GM12892 (cell line): ENCODE measurements at regions not wholly inside any gene's neighbourhood (a gene's known extent, or its start where the extent isn't known, plus 50 kb on each side); places are given as distances from the start of the nearest gene placed in this dataset.

Source experiments
- DNase-seq: peaks from one replicate; pipeline ENCODE4 v3.0.0; 2011; ENCODE audit not compliant: insufficient read length
- FAIRE-seq: peaks from 2 replicates; lab custom pipeline; 2011; peaks lifted over from hg19 to GRCh38; lab: Jason Lieb, UNC
- POLR2A ChIP-seq: IDR thresholded peaks from 2 replicates; pipeline ENCODE4 v1.6.1; 2011; ENCODE audit warnings: low read depth, low read length, control low read depth
- POLR2AphosphoS5 ChIP-seq: IDR thresholded peaks from 2 replicates; pipeline ENCODE4 v1.6.1; 2011; ENCODE audit warnings: low read depth, low read length, control low read depth
- TAF1 ChIP-seq: IDR thresholded peaks from 2 replicates; pipeline ENCODE4 v1.6.1; 2011; ENCODE audit warnings: low read depth, mild to moderate bottlenecking, control low read depth, low read length, borderline replicate concordance

- no peak for FAIRE-seq
- no peak for DNase-seq
- TF ChIP-seq POLR2AphosphoS5 (no peak), TAF1 (no peak), POLR2A (no peak)
These were observed 201.2 kb upstream of the PRICKLE1 start for GRCh38 chr12:42790761-42791151.

DNA sequence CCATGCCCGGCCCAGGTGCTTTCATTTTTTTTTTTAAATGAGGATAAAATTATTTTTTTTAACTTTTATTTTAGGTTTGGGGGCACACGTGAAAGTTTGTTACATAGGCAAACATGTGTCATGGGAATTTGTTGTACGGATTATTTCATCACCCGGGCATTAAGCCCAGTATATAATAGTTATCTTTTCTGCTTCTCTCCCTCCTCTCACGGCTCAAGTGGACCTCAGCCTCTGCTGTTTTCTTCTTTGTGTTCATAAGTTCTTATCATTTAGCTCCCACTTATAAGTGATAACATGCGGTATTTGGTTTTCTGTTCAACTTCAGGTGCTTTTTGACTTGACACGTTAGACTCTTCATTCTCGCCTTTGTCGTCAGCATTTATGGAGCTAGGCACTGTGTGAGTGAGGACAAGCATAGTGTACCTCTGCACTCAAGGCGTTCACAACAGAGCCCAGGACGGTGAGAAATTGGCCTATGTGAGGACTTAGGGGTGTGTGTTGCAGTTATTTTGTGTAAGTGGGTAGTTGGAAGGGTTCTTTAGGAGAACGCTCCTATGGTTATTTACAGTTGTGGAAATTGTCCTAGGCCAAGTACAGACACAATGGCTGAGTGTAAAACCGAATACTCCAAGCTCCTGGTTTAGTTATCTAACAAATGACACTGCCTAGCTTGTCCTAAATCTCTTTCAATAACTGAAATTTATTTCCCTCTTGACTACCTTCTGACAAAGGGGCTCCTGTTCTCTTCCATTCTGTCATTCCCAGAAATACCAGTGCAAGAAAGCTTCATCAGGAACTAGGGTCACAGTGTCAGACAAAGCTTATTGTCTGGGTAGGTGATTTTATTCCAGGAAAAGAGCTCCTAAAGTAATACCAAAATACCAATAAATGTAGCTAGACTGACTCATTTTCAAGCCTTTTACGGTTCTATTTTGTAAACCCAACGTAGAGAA, 200.5 kb upstream of the PRICKLE1 start:
- no peak for TF ChIP-seq TAF1
- no peak for TF ChIP-seq POLR2A
- TF ChIP-seq POLR2AphosphoS5, result no peak
- FAIRE-seq (no peak), DNase-seq (no peak)

GRCh38 chr12:42786400-42787148, 197.0 kb upstream of the PRICKLE1 start:
- TF ChIP-seq POLR2A, result no peak
- DNase-seq (no peak), FAIRE-seq (no peak)

- TF ChIP-seq POLR2A (no peak), POLR2AphosphoS5 (no peak), TAF1 (no peak)
- FAIRE-seq (no peak), DNase-seq (no peak)
These were observed 196.4 kb upstream of the PRICKLE1 start for GRCh38 chr12:42785944-42786343.

DNA sequence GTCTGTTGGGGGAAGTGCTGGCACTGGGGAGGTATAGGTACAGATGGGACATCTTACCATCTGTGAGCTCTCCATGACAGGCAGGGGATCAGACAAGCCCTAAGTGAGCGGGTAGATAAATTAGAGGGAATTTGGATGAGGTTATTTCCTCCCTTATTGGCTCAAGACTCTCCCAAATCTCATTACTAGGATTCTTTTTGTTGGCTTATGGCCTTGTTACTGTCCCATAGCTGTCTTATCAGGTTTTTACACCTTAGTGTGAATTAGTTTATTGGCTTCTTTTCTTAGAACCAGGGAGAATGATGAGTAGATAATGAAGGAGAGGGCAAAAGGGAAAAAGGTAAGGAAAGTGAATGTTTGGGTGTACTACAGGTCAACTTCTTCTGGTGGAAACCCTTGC, 191.1 kb upstream of the PRICKLE1 start:
- no peak for FAIRE-seq
- TF ChIP-seq TAF1 (no peak), POLR2A (no peak), POLR2AphosphoS5 (no peak)
- DNase-seq, result no peak

- FAIRE-seq (no peak), DNase-seq (no peak)
- no peak for TF ChIP-seq POLR2A
- no peak for TF ChIP-seq POLR2AphosphoS5
- TF ChIP-seq TAF1, result no peak
These were observed 189.8 kb upstream of the PRICKLE1 start for GRCh38 chr12:42779186-42779859.

DNA sequence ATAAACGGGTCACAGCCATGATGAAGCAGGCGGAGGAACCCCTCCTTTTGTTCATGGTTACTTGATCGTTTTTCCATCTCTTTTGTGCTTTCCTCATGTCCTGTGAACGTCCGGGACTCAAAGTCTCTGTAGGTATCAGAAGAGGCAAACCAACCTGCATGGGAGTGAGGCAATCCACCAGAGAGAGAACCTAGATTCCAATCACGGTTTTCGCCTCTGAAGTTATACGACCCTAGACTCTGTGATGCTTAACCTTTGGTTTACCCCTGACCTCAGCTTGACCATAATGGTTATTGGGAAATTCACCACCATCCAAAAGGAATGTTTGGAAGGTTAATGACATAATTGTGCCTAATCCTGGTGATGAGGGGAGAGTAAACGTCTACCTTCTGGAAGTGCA, 186.8 kb upstream of the PRICKLE1 start:
- FAIRE-seq, result no peak
- no peak for DNase-seq

GRCh38 chr12:42774238-42774637, 184.7 kb upstream of the PRICKLE1 start:
- DNase-seq (no peak), FAIRE-seq (no peak)
- no peak for TF ChIP-seq POLR2AphosphoS5
- no peak for TF ChIP-seq TAF1
- TF ChIP-seq POLR2A, result no peak

More for the DNA sequence above, 186.8 kb upstream of the PRICKLE1 start:
- TF ChIP-seq POLR2A, result no peak
- no peak for TF ChIP-seq POLR2AphosphoS5
- TF ChIP-seq TAF1, result no peak

DNA sequence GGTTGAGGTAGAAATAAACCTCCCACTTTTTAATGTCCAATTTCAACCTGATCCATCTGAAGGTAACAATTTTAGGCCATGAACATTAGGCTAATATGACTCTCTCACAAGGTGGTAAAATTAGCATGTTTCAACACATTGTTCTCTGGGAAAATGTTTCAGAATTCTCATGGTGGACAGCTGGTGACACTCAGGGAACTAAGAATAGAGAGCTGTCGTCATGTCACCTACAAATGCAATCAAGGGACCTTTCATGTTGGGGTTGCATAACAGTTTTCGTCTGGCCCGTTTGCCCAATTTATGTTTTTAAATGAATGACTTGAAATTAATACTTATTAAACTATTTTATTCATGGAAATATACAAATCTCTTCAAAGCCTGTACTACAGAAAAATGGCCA, 180.7 kb upstream of the PRICKLE1 start:
- no peak for FAIRE-seq
- TF ChIP-seq POLR2AphosphoS5 (no peak), TAF1 (no peak), POLR2A (no peak)
- no peak for DNase-seq

GRCh38 chr12:42769455-42769854, 179.9 kb upstream of the PRICKLE1 start:
- FAIRE-seq, result no peak
- no peak for DNase-seq
- TF ChIP-seq POLR2A (no peak), POLR2AphosphoS5 (no peak), TAF1 (no peak)

DNA sequence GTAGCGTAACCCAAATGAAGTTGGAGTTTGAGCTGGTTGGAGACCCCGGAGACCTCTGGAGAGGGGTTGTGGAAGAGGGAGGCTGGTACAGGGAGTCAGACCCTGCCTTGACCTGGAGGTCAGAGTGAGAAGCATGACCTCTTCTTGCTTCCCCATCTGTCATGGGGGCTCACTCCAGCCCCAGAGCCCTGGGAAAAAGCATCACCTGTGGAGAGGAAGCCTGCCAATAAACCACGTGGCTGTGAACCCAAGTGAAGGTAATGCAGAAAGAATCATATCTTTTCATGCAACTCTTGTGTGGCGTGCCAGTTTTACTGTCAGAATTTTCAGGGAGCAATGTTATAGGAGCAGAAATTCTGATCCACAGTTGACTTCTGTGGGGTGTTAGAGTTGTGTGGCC, 178.5 kb upstream of the PRICKLE1 start:
- DNase-seq (no peak), FAIRE-seq (no peak)
- no peak for TF ChIP-seq POLR2AphosphoS5
- no peak for TF ChIP-seq POLR2A
- TF ChIP-seq TAF1, result no peak
